Astrocyte (in vitro differentiated cells and primary cell): ENCODE measurements at regions not wholly inside any gene's neighbourhood (a gene's known extent, or its start where the extent isn't known, plus 50 kb on each side); places are given as distances from the start of the nearest gene placed in this dataset.

Experiments used
- DNase-seq: peaks from one replicate; pipeline ENCODE4 v3.0.0-alpha.2; 2010; ENCODE audit warnings: low read depth
- FAIRE-seq: peaks from 2 replicates; lab custom pipeline; 2011; peaks lifted over from hg19 to GRCh38; lab: Jason Lieb, UNC
- H2AFZ ChIP-seq: 2 replicates; pipeline ENCODE4 v1.6.0; 2012; ENCODE audit warnings: low read depth, low read length, inconsistent platforms
- H3K27ac ChIP-seq: 2 replicates; pipeline ENCODE4 v1.5.1; 2011; ENCODE audit warnings: low read depth, low read length, inconsistent platforms
- H3K27me3 ChIP-seq: 2 replicates; pipeline ENCODE4 v1.6.0; 2011; ENCODE audit warnings: low read length, inconsistent platforms; ENCODE audit not compliant: insufficient read depth
- H3K36me3 ChIP-seq: 2 replicates; pipeline ENCODE4 v1.5.1; 2011; ENCODE audit warnings: low read length, inconsistent platforms; ENCODE audit not compliant: insufficient read depth
- H3K4me1 ChIP-seq: 2 replicates; pipeline ENCODE4 v1.5.1; 2011; ENCODE audit warnings: low read length, inconsistent platforms; ENCODE audit not compliant: insufficient read depth
- H3K4me2 ChIP-seq: 2 replicates; pipeline ENCODE4 v1.6.0; 2012; ENCODE audit warnings: low read length, inconsistent platforms
- H3K4me3 ChIP-seq: 2 replicates; pipeline ENCODE4 v1.5.1; 2011; ENCODE audit warnings: low read depth, mild to moderate bottlenecking, low read length, inconsistent platforms; ENCODE audit not compliant: insufficient read depth
- H3K79me2 ChIP-seq: 2 replicates; pipeline ENCODE4 v1.6.0; 2012; ENCODE audit warnings: mild to moderate bottlenecking, low read length, inconsistent platforms; ENCODE audit not compliant: insufficient read depth
- H3K9ac ChIP-seq: 2 replicates; pipeline ENCODE4 v1.6.0; 2012; ENCODE audit warnings: mild to moderate bottlenecking, low read length, inconsistent platforms
- H3K9me3 ChIP-seq: 2 replicates; pipeline ENCODE4 v1.5.1; 2012; ENCODE audit warnings: low read depth, mild to moderate bottlenecking, low read length, inconsistent platforms; ENCODE audit not compliant: insufficient read depth
- H4K20me1 ChIP-seq: 2 replicates; pipeline ENCODE4 v1.6.0; 2012; ENCODE audit warnings: low read length, inconsistent platforms; ENCODE audit not compliant: insufficient read depth
- H3K27ac Mint-ChIP-seq: one replicate; pipeline ENCODE4 v1.8.0; 2021; ENCODE audit warnings: mild to moderate bottlenecking, mixed read lengths; ENCODE audit not compliant: unreplicated experiment
- H3K27me3 Mint-ChIP-seq: one replicate; pipeline ENCODE4 v1.8.0; 2021; ENCODE audit warnings: low read depth, mixed read lengths; ENCODE audit not compliant: unreplicated experiment
- H3K36me3 Mint-ChIP-seq: one replicate; pipeline ENCODE4 v1.8.0; 2021; ENCODE audit warnings: low read depth, mixed read lengths; ENCODE audit not compliant: unreplicated experiment
- H3K4me1 Mint-ChIP-seq: one replicate; pipeline ENCODE4 v1.8.0; 2021; ENCODE audit warnings: low read depth, mixed read lengths; ENCODE audit not compliant: unreplicated experiment
- H3K4me3 Mint-ChIP-seq: one replicate; pipeline ENCODE4 v1.8.0; 2021; ENCODE audit warnings: mild to moderate bottlenecking, moderate library complexity, mixed read lengths; ENCODE audit not compliant: unreplicated experiment
- H3K9me3 Mint-ChIP-seq: one replicate; pipeline ENCODE4 v1.8.0; 2021; ENCODE audit warnings: mild to moderate bottlenecking, mixed read lengths; ENCODE audit not compliant: unreplicated experiment
- CTCF ChIP-seq: IDR thresholded peaks from 2 replicates; pipeline ENCODE4 v1.5.1; 2011; ENCODE audit warnings: low read depth, mild to moderate bottlenecking, inconsistent platforms, low read length, moderate library complexity; ENCODE audit not compliant: insufficient read depth
- EZH2 ChIP-seq: IDR thresholded peaks from 2 replicates; pipeline ENCODE4 v1.6.1; 2012; ENCODE audit warnings: mild to moderate bottlenecking, low read length, inconsistent platforms; ENCODE audit not compliant: insufficient read depth

- FAIRE-seq, result no peak
- Mint-ChIP-seq H3K27me3 (peaks cover 10% of the 10 kb centered on the region), H3K27ac (no peak overlapping the region), H3K36me3 (peaks cover 3% of the 10 kb centered on the region), H3K4me3 (no peak overlapping the region), H3K9me3 (no peaks in the 10 kb centered on the region), H3K4me1 (peaks cover 8% of the 10 kb centered on the region)
- Histone ChIP-seq H3K4me1 (no peaks in the 10 kb centered on the region), H3K27me3 (peaks cover 37% of the 10 kb centered on the region), H3K79me2 (no peaks in the 10 kb centered on the region), H3K36me3 (no peaks in the 10 kb centered on the region), H3K27ac (no peak overlapping the region), H3K9me3 (no peaks in the 10 kb centered on the region), H2AFZ (no peak overlapping the region), H3K9ac (no peak overlapping the region), H4K20me1 (no peaks in the 10 kb centered on the region), H3K4me3 (no peak overlapping the region), H3K4me2 (no peak overlapping the region)
- TF ChIP-seq EZH2, result no peak
- TF ChIP-seq CTCF, result no peak
- no peak for DNase-seq
Measured at GRCh38 chr10:62723375-62723774, 81.1 kb upstream of the ADO start.

GRCh38 chr10:62724465-62724864, 80.1 kb upstream of the ADO start:
- Histone ChIP-seq H3K27me3 (peaks cover 44% of the 10 kb centered on the region), H2AFZ (no peak overlapping the region), H3K36me3 (no peaks in the 10 kb centered on the region), H3K79me2 (no peaks in the 10 kb centered on the region), H3K9ac (no peak overlapping the region), H3K4me1 (no peaks in the 10 kb centered on the region), H4K20me1 (no peaks in the 10 kb centered on the region), H3K4me2 (no peak overlapping the region), H3K9me3 (no peaks in the 10 kb centered on the region), H3K4me3 (no peak overlapping the region), H3K27ac (no peak overlapping the region)
- Mint-ChIP-seq H3K36me3 (peaks cover 3% of the 10 kb centered on the region), H3K27me3 (peaks cover 10% of the 10 kb centered on the region), H3K27ac (no peak overlapping the region), H3K4me1 (peaks cover 13% of the 10 kb centered on the region), H3K9me3 (no peaks in the 10 kb centered on the region), H3K4me3 (no peak overlapping the region)
- FAIRE-seq (no peak), DNase-seq (no peak)
- TF ChIP-seq EZH2 (no peak), CTCF (no peak)

GRCh38 chr10:62726142-62726541, 78.4 kb upstream of the ADO start:
- TF ChIP-seq CTCF (no peak), EZH2 (no peak)
- DNase-seq, result no peak
- Histone ChIP-seq H4K20me1 (no peaks in the 10 kb centered on the region), H3K9ac (no peak overlapping the region), H3K79me2 (no peaks in the 10 kb centered on the region), H3K4me3 (no peak overlapping the region), H3K4me2 (no peak overlapping the region), H3K27me3 (peaks cover 41% of the 10 kb centered on the region), H3K27ac (no peak overlapping the region), H3K36me3 (no peaks in the 10 kb centered on the region), H3K4me1 (no peaks in the 10 kb centered on the region), H2AFZ (no peak overlapping the region), H3K9me3 (no peaks in the 10 kb centered on the region)
- FAIRE-seq, result no peak
- peaks cover 10% of the 10 kb centered on the region for H3K27me3 Mint-ChIP-seq
- H3K4me1 Mint-ChIP-seq, result peaks cover 18% of the 10 kb centered on the region
- H3K9me3 Mint-ChIP-seq, result no peaks in the 10 kb centered on the region
- no peak overlapping the region for H3K4me3 Mint-ChIP-seq
- H3K27ac Mint-ChIP-seq, result no peak overlapping the region
- H3K36me3 Mint-ChIP-seq, result peaks cover 3% of the 10 kb centered on the region
